ENCODE measurements at regions not wholly inside any gene's neighbourhood (a gene's known extent, or its start where the extent isn't known, plus 50 kb on each side); places are given as distances from the start of the nearest gene placed in this dataset.
"Not testable (repeated sequence)": the region's sequence is repeated elsewhere in the genome, so short reads cannot be mapped to it uniquely, and the experiment has no call there.

GRCh38 chr22:27073601-27074425 lies 416.4 kb downstream of the MIAT start:
- TF ChIP-seq CTCF (conservative IDR thresholded peaks at IDR 0.05; ENCODE audit: control insufficient read depth, insufficient read depth, low read depth, low read length) = no peak
- no peak overlapping the region for H3K4me3 ChIP-seq (ENCODE audit: control insufficient read depth, low read depth, low read length)
- DNase-seq (ENCODE audit: low read depth) = no peak

DNA sequence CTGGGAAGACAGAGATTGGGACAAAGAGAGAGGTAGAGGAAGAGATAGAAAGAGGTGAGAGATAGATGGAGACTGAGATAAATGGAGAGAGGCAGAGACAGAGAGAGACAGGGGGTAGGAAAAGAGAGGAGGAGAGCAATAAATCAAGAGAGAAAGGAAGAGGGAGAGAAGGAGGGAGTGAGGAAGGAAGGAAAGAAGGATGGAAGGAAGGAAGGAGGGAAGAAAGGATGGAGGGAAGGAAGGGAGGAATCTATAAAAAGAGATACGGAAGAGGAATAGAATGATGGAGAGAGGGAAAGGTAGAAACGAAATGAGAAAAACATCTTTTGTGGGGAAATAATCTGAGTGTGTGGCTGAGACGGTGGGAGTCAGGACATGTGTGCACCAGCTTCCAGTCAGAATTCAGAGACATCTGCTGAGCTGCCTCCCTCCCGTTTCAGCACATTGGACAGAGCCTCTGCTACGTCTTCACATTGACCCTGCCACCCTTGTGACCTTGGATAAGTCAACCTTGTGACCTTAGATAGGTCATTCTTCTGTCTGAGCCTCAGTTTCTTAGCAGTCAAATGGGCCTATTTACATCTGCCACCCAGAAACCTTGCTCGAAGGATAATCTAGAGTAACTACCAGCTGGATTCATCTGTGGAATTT lies 417.8 kb downstream of the MIAT start:
- no peak for TF ChIP-seq CTCF (conservative IDR thresholded peaks at IDR 0.05; ENCODE audit: control insufficient read depth, insufficient read depth, low read depth, low read length)
- H3K4me3 ChIP-seq (ENCODE audit: control insufficient read depth, low read depth, low read length) = no peak overlapping the region
- DNase-seq (ENCODE audit: low read depth) = no peak

DNA sequence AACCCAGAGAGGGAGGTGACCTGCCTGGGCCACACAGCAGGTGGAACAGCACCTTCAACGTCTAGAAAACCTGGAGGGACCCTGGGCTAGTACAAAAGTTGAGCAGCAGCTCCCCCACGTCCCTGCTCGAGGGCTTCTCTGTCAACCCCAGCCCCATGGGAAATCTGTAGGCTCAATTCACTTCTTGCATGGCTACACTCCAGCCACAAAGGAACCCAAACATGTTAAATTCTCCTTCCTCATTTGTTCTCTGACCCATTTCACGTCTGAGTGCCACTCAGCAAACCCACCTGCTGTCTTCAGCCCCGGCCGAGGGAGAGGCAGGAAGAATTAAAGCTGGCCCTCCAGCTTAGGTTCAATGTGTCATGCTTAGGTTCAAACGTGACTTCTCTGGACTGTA lies 418.5 kb downstream of the MIAT start:
- no peak overlapping the region for H3K4me3 ChIP-seq (ENCODE audit: control insufficient read depth, low read depth, low read length)
- DNase-seq (ENCODE audit: low read depth) = no peak

GRCh38 chr22:27078064-27078463 lies 420.7 kb downstream of the MIAT start:
- not testable (repeated sequence) for DNase-seq (ENCODE audit: low read depth); H3K4me3 ChIP-seq (ENCODE audit: control insufficient read depth, low read depth, low read length)

More for the DNA sequence above, 418.5 kb downstream of the MIAT start:
- TF ChIP-seq CTCF (conservative IDR thresholded peaks at IDR 0.05; ENCODE audit: control insufficient read depth, insufficient read depth, low read depth, low read length) = no peak

DNA sequence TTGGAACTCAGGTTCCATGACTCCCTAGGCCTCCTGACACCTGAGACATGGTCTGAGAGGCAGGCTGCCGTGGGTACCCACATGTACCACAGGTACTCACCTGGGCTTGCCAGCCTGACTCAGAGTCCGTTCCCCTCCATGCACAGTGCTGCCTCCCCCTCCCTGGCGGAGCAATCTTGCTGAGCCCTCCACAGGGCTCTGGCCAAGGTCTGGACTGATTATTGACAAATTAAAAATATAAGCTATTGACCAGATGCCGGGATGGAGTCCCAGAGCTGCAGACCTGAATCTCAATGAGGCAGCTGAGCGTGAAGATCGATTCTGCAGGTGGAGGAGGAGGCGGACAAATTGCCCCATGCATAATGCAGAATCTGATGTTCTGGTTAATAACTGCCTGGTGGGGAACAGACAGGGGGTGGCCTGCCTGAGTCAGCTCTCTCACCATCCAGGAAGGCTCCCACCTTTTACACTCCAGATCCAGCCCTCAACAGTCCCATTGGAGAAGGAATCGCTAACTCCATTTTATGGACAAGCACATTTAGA lies 422.7 kb downstream of the MIAT start:
- TF ChIP-seq CTCF (conservative IDR thresholded peaks at IDR 0.05; ENCODE audit: control insufficient read depth, insufficient read depth, low read depth, low read length) = no peak
- H3K4me3 ChIP-seq (ENCODE audit: control insufficient read depth, low read depth, low read length) = no peak overlapping the region
- no peak for DNase-seq (ENCODE audit: low read depth)

- TF ChIP-seq CTCF (conservative IDR thresholded peaks at IDR 0.05; ENCODE audit: control insufficient read depth, insufficient read depth, low read depth, low read length) = no peak
- no peak overlapping the region for H3K4me3 ChIP-seq (ENCODE audit: control insufficient read depth, low read depth, low read length)
- DNase-seq (ENCODE audit: low read depth) = no peak
Measured at GRCh38 chr22:27080863-27081262, 423.5 kb downstream of the MIAT start.

DNA sequence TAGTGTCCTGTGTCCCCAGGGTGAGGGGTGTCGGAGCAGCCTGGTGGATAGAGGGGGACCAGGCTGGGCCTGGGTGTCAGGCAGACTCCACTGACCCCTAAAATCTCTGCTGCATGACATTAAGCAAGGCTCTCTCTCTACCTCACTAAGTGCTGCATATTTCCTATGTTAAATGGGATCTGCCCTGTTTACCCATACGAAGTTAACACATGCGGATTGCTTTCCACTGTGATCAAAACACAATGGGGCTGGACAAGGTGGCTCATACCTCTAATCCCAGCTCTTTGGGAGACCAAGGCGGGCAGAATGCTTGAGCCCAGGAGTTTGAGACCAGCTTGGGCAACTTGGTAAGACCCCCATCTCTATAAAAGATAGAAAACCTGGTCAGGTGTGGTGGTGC lies 426.2 kb downstream of the MIAT start:
- TF ChIP-seq CTCF (conservative IDR thresholded peaks at IDR 0.05; ENCODE audit: control insufficient read depth, insufficient read depth, low read depth, low read length) = no peak
- H3K4me3 ChIP-seq (ENCODE audit: control insufficient read depth, low read depth, low read length) = no peak overlapping the region
- no peak for DNase-seq (ENCODE audit: low read depth)

All from fibroblast of mammary gland (primary cell).